ENCODE measurements at regions not wholly inside any gene's neighbourhood (a gene's known extent, or its start where the extent isn't known, plus 50 kb on each side); places are given as distances from the start of the nearest gene placed in this dataset.

DNA sequence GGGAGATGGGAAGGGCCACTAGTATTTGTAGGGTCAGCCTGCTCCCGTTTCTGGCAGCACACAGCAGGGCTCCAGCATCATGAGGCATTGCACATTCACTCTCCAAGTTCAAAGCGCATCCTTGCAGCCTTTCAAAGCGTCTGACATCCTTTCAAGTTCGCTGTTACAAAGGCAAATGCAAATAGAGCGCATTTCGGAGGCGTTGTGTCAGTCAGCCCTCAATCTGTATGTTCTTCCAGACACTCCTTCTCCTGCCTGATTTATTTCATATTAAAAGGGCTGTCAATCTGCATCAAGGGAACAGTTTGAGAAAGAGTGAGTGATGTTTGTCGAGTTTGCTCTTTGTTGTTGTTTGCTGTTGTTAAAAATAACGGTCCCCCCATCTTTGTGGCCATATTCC, 188.5 kb downstream of the SNX10 start:
- intact Hi-C loops (cut with micrococcal nuclease): no loop called here
- Mint-ChIP-seq H3K4me3 (no peak overlapping the region), H3K36me3 (ENCODE audit: low read depth) (no peaks in the 10 kb centered on the region), H3K4me1 (ENCODE audit: low read depth) (no peaks in the 10 kb centered on the region), H3K27me3 (ENCODE audit: low read depth) (peaks cover 5% of the 10 kb centered on the region), H3K9me3 (no peaks in the 10 kb centered on the region), H3K27ac (no peak overlapping the region)
- CTCF ChIA-PET: no interaction called here
- no peak for DNase-seq

DNA sequence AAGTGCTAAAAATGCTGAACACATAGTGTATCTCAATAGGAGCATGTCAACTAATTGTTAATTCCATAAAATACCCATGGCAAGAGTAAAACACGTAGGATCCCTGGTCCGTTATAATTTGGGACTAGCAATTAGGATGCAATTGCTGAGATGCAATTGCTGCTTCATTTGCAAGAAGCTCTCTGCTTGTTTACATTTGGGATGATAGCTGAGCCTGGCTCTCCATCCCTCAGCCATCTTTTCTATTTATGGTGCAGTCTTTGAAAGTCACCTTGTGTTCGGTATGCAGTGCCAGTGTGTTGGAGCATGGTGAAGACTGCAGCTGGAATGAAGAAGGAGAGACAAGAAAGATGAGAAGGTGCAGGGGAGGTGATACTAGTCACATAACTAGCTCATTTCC, 191.3 kb downstream of the SNX10 start:
- H3K4me3 Mint-ChIP-seq: no peak overlapping the region
- H3K27me3 Mint-ChIP-seq (ENCODE audit: low read depth): peaks cover 5% of the 10 kb centered on the region
- no peaks in the 10 kb centered on the region for H3K9me3 Mint-ChIP-seq
- CTCF ChIA-PET: interaction anchor here (1.0 kb wide), 1 partner anchor 106 kb away, joined by 3 read pairs; no protein-coding TSS in a partner anchor
- H3K4me1 Mint-ChIP-seq (ENCODE audit: low read depth): no peaks in the 10 kb centered on the region
- intact Hi-C loops (cut with micrococcal nuclease): no loop called here
- H3K27ac Mint-ChIP-seq: no peak overlapping the region
- H3K36me3 Mint-ChIP-seq (ENCODE audit: low read depth): no peaks in the 10 kb centered on the region
- DNase-seq: no peak

DNA sequence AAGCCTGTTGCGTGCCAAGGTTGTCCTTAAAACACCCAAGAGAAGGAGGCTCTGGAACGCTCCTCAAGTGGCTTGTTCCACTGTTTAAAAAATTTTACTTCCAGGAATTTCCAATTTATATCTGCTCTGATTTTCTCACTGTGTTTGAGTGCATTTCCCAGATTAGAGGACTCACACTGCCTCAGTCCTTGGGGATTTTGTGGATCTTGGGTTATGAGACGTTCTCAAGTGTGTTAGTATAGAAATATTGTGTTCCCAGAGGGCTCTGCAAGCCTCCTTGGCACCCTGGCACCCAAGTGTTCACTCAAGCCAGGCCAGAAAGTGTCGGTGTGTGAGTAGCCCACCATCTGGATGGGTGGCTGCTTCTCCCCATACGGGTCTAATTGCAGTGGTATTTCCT, 192.2 kb downstream of the SNX10 start:
- CTCF ChIA-PET: no interaction called here
- no peak overlapping the region for H3K4me3 Mint-ChIP-seq

DNA sequence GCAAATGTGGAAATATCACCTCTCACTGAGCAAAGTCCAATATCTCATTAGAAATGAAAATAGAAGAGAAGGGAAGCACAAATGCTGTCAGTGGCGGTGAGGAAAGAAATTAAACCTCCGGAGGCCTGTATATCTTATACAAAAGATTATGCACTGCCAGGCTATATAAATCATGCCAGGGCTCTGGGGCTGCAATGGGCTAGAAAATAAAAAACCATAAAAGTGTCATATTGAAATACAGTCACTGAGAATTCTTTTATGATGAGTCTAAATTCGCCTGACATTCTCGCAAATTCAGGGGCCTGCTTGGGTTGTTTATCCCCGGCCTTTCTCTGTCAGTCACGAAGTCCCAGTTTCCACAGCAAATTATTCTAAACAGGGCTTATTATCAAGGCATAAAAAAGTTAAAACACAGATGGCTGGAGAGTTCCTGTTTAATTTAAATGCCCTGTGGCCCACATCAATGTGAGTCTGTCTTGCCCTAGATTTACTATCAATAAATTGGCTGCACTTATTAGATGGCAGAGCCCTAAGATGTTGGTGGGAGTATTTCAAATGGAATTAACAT, 193.8 kb downstream of the SNX10 start:
- DNase-seq: no peak
- Mint-ChIP-seq H3K4me3 (no peak overlapping the region), H3K27ac (no peak overlapping the region), H3K36me3 (ENCODE audit: low read depth) (no peaks in the 10 kb centered on the region), H3K27me3 (ENCODE audit: low read depth) (peaks cover 5% of the 10 kb centered on the region), H3K4me1 (ENCODE audit: low read depth) (no peaks in the 10 kb centered on the region), H3K9me3 (no peaks in the 10 kb centered on the region)
- intact Hi-C loops (cut with micrococcal nuclease): no loop called here
- CTCF ChIA-PET: no interaction called here

More for the DNA sequence above, 192.2 kb downstream of the SNX10 start:
- no peak overlapping the region for H3K27ac Mint-ChIP-seq
- intact Hi-C loops (cut with micrococcal nuclease): no loop called here
- no peaks in the 10 kb centered on the region for H3K9me3 Mint-ChIP-seq
- DNase-seq: no peak
- H3K4me1 Mint-ChIP-seq (ENCODE audit: low read depth): no peaks in the 10 kb centered on the region
- no peaks in the 10 kb centered on the region for H3K36me3 Mint-ChIP-seq (ENCODE audit: low read depth)
- peaks cover 5% of the 10 kb centered on the region for H3K27me3 Mint-ChIP-seq (ENCODE audit: low read depth)

DNA sequence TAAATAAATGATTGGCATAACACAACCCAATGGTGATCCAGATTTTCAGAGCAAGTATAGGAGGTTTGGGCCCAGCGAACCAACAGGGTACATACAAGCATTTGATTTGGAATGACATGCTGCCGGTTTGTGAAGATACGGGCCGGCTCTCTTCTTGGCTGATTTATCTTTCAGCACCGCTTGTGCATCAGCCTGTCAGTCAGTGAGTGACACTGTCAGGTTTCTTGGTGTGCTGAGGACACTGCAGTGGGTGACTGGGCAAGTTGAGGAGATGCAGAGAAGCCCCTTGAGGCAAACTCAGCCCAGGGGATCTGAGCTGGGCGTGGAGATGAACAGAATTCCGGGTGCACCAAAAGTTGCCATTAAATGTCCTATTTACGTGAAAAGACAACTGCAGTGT, 194.5 kb downstream of the SNX10 start:
- intact Hi-C loops (cut with micrococcal nuclease): no loop called here

DNA sequence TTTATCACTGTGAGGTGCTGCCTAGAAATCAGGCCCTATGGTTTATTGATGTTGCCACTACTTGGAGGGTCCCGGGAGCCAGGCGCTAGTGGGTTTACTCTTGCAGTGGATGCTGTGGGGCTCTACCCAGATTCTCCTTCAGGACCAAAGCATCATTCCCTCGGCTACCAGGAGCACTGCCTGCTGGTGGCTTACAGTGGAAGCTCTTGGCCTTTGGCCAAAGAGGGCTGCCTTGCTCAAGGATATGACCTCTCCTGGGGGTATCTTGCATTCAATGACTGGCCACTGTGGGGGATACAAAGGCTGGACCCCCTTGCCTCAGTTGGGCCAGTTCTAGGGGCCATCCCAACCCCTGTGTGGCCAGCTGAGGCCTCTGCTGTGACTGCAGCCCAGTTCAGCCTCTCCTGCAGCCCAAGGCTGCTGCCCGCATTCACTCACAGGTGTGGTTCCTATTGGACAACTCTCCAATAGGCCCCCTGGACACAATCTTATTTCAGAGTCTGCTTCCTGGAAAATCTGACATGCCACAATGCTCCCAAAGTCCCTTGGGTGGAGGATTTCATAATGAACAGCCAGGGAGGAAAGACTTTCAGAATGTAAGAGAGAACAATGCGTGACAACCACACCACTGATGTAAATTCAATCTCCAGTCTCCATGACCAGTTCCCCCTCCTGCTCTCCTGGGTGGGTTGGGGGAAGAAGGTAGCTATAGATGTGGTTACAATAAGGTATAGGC, 196.3 kb downstream of the SNX10 start:
- CTCF ChIA-PET: no interaction called here
- DNase-seq: no peak
- Mint-ChIP-seq H3K27ac (no peak overlapping the region), H3K36me3 (ENCODE audit: low read depth) (no peaks in the 10 kb centered on the region), H3K4me1 (ENCODE audit: low read depth) (no peaks in the 10 kb centered on the region), H3K9me3 (no peaks in the 10 kb centered on the region), H3K27me3 (ENCODE audit: low read depth) (peaks cover 2% of the 10 kb centered on the region), H3K4me3 (no peak overlapping the region)
- intact Hi-C loops (cut with micrococcal nuclease): no loop called here

More for the DNA sequence above, 194.5 kb downstream of the SNX10 start:
- Mint-ChIP-seq H3K4me3 (no peak overlapping the region), H3K4me1 (ENCODE audit: low read depth) (no peaks in the 10 kb centered on the region), H3K27ac (no peak overlapping the region), H3K27me3 (ENCODE audit: low read depth) (peaks cover 2% of the 10 kb centered on the region), H3K9me3 (no peaks in the 10 kb centered on the region), H3K36me3 (ENCODE audit: low read depth) (no peaks in the 10 kb centered on the region)
- no peak for DNase-seq
- CTCF ChIA-PET: interaction anchor here (0.5 kb wide), 1 partner anchor 319 kb away, joined by 4 read pairs; no protein-coding TSS in a partner anchor

DNA sequence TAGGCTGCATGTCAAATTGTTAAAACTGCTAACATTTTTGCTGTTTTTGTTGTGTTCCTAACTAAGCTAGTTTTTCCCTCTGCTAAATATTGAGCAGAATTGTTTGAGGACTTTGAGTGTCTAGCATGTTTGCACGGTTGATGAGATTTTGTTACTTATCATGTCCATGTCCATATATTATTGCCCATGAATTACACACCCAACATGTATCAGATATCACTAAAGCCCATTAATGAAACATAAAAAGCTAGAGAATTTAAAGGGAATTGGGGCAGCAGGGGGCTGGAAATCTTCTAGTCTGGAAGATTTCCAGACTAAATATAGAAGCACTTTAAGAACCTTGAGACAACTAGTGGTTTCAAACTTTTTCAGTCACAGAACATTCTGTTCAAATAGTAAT, 197.7 kb downstream of the SNX10 start:
- Mint-ChIP-seq H3K27me3 (ENCODE audit: low read depth) (no peaks in the 10 kb centered on the region), H3K27ac (no peak overlapping the region), H3K4me3 (no peak overlapping the region), H3K4me1 (ENCODE audit: low read depth) (no peaks in the 10 kb centered on the region), H3K9me3 (no peaks in the 10 kb centered on the region), H3K36me3 (ENCODE audit: low read depth) (no peaks in the 10 kb centered on the region)
- CTCF ChIA-PET: no interaction called here
- no peak for DNase-seq
- intact Hi-C loops (cut with micrococcal nuclease): no loop called here

DNA sequence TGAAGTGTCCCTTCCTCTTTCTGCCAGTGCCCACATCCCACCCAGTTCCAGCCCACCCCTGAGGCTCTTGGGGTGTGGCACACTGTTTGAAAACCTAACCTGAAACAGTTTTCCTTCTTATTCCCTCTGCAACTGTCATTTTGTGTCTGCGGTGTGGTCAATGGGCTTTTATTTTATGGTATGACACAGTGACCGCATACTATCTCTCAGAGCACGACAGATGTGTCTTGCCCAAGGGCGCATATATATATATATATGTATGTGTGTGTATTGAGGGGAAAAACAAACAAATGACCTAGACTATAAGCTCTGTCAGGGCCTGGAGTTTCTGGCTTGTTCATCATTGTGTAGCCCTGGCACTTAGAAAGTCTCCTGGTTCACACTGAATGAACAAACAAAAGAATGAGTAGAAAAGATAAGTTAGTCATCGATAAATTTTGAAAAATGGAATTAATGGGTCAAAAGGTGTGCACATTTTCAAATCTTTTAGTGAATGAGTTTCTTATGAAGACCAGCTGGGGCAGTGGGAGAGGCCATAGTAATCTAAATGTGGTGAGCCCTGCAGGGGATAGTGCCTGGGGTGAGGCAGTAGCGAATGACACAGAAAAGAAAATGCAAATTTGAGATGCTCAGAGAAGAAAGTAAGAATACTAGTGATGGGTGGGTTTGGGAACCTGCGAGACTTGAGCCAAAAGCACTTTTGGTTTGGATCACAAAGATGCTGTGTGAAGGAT, 198.4 kb downstream of the SNX10 start:
- Mint-ChIP-seq H3K4me3 (no peak overlapping the region), H3K36me3 (ENCODE audit: low read depth) (no peaks in the 10 kb centered on the region), H3K27ac (no peak overlapping the region), H3K4me1 (ENCODE audit: low read depth) (no peaks in the 10 kb centered on the region), H3K9me3 (no peaks in the 10 kb centered on the region), H3K27me3 (ENCODE audit: low read depth) (no peaks in the 10 kb centered on the region)
- CTCF ChIA-PET: no interaction called here
- intact Hi-C loops (cut with micrococcal nuclease): loop anchor here (10.0 kb wide), 1 partner anchor 415 kb away; no protein-coding TSS in a partner anchor
- DNase-seq: no peak

DNA sequence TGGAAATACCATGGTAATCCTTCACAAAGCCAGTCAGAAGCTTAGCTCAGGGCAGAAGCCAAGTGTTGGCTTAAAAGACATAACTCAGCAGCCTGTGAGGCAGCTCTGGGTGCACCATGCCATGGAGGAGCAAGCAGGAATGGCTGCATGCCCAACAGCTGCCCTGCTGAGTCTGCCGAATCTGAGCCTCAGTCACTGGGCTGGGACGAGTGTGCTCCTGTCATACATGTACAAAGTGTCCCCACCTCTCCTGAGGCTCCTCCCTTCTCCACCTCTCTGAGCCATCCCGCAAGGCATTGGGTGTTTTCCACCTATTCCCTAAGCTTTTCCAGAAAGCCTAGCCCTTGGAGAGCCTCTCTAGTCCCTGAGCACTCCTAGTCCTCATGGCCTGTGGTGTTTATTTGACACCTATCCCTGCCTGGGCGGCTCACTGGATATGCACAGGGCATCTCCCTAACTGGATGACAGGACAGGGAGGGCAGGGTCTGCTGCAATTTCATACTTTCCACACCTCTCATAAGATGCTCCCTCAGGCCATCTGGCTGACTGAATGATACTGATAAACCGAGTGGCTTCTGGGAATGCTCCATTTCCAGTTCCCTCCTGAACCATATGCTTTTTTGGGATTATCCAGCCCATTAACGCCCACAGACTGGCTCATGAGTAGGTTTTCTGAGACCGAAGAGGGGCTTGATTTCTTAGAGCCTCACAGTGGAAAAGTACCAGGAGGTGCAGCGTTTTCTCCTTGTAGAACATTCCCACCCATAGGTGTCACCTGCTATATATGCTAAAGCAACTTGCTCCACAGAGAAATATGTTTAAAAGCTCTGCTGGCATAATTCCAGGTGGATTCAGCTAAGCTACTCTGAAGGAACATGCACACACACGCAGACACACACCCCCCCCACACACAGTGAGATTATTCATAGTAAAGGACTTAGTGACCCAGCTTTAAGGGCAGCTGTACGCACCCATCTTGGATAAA, 199.3 kb downstream of the SNX10 start:
- Mint-ChIP-seq H3K4me3 (no peak overlapping the region), H3K4me1 (ENCODE audit: low read depth) (no peaks in the 10 kb centered on the region), H3K36me3 (ENCODE audit: low read depth) (no peaks in the 10 kb centered on the region), H3K27ac (no peak overlapping the region), H3K9me3 (no peaks in the 10 kb centered on the region), H3K27me3 (ENCODE audit: low read depth) (no peaks in the 10 kb centered on the region)
- CTCF ChIA-PET: interaction anchor here (0.9 kb wide), 1 partner anchor 121 kb away, joined by 4 read pairs; no protein-coding TSS in a partner anchor
- intact Hi-C loops (cut with micrococcal nuclease): loop anchor here (10.0 kb wide), 1 partner anchor 416 kb away; no protein-coding TSS in a partner anchor
- DNase-seq: no peak

DNA sequence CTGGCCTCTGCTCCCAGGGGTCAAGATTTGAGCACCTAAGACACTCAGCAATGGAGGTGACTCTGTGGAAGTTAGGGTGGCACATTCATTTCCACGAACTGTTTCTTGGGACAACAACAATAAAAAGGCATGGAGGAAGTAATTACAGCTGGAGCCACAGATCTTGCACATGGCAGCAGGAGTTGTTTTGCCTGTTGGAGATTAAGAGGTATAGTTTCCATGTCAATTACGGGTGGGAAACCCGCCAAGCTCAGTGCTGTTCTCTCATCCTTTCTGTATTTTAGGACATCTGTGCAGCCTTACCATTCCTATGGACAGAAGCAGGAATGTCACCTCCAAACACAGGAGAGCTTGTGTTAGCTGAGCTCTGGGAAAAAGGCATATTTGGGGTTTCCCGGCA, 201.2 kb downstream of the SNX10 start:
- Mint-ChIP-seq H3K4me3 (no peak overlapping the region), H3K27me3 (ENCODE audit: low read depth) (no peaks in the 10 kb centered on the region), H3K4me1 (ENCODE audit: low read depth) (no peaks in the 10 kb centered on the region), H3K36me3 (ENCODE audit: low read depth) (no peaks in the 10 kb centered on the region), H3K27ac (no peak overlapping the region), H3K9me3 (no peaks in the 10 kb centered on the region)
- intact Hi-C loops (cut with micrococcal nuclease): loop anchor here (10.0 kb wide), 1 partner anchor 418 kb away; no protein-coding TSS in a partner anchor
- CTCF ChIA-PET: interaction anchor here (1.4 kb wide), 1 partner anchor 87 kb away, joined by 3 read pairs; no protein-coding TSS in a partner anchor
- DNase-seq: no peak

DNA sequence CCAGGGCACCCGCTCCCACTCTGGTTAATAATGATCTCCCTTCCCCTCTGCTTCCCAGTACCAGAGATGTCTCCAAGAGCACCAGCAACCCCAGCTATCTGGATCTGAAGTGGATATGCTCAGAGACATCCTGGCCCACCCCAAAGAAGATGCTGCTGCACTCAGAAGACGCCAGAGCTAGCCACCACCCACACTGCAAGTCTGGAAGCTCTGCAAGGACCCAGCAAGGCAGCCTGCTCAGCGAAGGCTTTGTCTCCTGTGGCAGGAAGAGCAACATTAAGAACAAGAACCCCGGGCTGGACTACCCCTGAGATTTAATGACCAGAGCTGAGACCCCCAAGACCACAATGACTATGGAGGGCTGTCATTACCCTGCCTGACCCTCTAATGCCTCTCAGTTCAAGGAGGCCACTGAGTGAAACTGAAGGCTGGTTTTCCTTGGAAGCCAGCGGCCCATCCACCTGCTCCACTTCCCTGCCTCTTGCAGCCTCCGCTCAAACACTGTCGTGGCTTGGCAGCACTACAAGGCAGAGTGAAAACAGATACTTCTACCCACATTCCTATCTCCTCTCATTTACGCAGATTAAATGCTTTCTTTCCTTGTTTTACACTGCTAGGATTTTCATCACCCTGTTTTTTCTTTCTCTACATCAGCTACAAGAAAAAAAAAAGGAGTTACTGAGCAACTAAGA, 202.2 kb downstream of the SNX10 start:
- no peak for DNase-seq
- no peaks in the 10 kb centered on the region for H3K36me3 Mint-ChIP-seq (ENCODE audit: low read depth)
- no peaks in the 10 kb centered on the region for H3K27me3 Mint-ChIP-seq (ENCODE audit: low read depth)
- intact Hi-C loops (cut with micrococcal nuclease): loop anchor here (10.0 kb wide), 1 partner anchor 419 kb away; no protein-coding TSS in a partner anchor
- H3K27ac Mint-ChIP-seq: no peak overlapping the region
- no peaks in the 10 kb centered on the region for H3K9me3 Mint-ChIP-seq
- no peak overlapping the region for H3K4me3 Mint-ChIP-seq
- CTCF ChIA-PET: interaction anchor here (0.8 to 1.4 kb wide), 2 partner anchors 88 to 117 kb away, joined by 3 to 4 read pairs; no protein-coding TSS in a partner anchor
- H3K4me1 Mint-ChIP-seq (ENCODE audit: low read depth): no peaks in the 10 kb centered on the region

Data from activated naive CD4-positive, alpha-beta T cell treated with anti-CD3 and anti-CD28 coated beads for 36 hours (primary cell).